H9 (cell line): ENCODE measurements at regions not wholly inside any gene's neighbourhood (a gene's known extent, or its start where the extent isn't known, plus 50 kb on each side); places are given as distances from the start of the nearest gene placed in this dataset.

Experiments used
- DNase-seq: peaks from one replicate; pipeline ENCODE4 v3.0.0-alpha.2; 2017
- H2AFZ ChIP-seq: one replicate; pipeline ENCODE4 v1.6.1; 2013; ENCODE audit warnings: mild to moderate bottlenecking, low read length, control low read depth, moderate library complexity
- H2AK5ac ChIP-seq: 2 replicates; pipeline ENCODE4 v1.6.1; 2013; ENCODE audit warnings: low read length, control low read depth, mixed read lengths; ENCODE audit not compliant: insufficient read length
- H2BK120ac ChIP-seq: one replicate; pipeline ENCODE4 v1.6.1; 2013; ENCODE audit warnings: low read depth, mild to moderate bottlenecking, low read length, control low read depth, inconsistent platforms; ENCODE audit not compliant: poor library complexity, severe bottlenecking
- H2BK12ac ChIP-seq: 2 replicates; pipeline ENCODE4 v1.6.1; 2013; ENCODE audit warnings: low read length, control low read depth, mixed read lengths, low read depth; ENCODE audit not compliant: insufficient read length
- H2BK15ac ChIP-seq: 2 replicates; pipeline ENCODE4 v1.6.1; 2013; ENCODE audit warnings: low read depth, low read length, control low read depth
- H2BK20ac ChIP-seq: one replicate; pipeline ENCODE4 v1.6.1; 2013; ENCODE audit warnings: low read depth, mild to moderate bottlenecking, low read length, control low read depth, inconsistent platforms; ENCODE audit not compliant: poor library complexity, severe bottlenecking
- H2BK5ac ChIP-seq: 2 replicates; pipeline ENCODE4 v1.6.1; 2013; ENCODE audit warnings: low read length, control low read depth, mixed read lengths; ENCODE audit not compliant: insufficient read length
- H3K14ac ChIP-seq: 2 replicates; pipeline ENCODE4 v1.6.1; 2013; ENCODE audit warnings: low read length, control low read depth; ENCODE audit not compliant: insufficient read depth
- H3K18ac ChIP-seq: 2 replicates; pipeline ENCODE4 v1.6.1; 2013; ENCODE audit warnings: low read depth, mild to moderate bottlenecking, mixed read lengths, low read length, control low read depth; ENCODE audit not compliant: insufficient read length
- H3K23ac ChIP-seq: 2 replicates; pipeline ENCODE4 v1.6.1; 2013; ENCODE audit warnings: low read length, control low read depth, mixed read lengths, low read depth; ENCODE audit not compliant: insufficient read length
- H3K23me2 ChIP-seq: 2 replicates; pipeline ENCODE4 v1.6.1; 2013; ENCODE audit warnings: low read depth, mild to moderate bottlenecking, mixed read lengths, low read length, control low read depth; ENCODE audit not compliant: insufficient read length, poor library complexity, severe bottlenecking
- H3K27ac ChIP-seq: 2 replicates; pipeline ENCODE4 v1.5.1; 2013; ENCODE audit warnings: low read length, control low read depth, mixed read lengths, low read depth; ENCODE audit not compliant: insufficient read length
- H3K27me3 ChIP-seq: 2 replicates; pipeline ENCODE4 v1.6.1; 2013; ENCODE audit warnings: low read length, control low read depth, inconsistent platforms; ENCODE audit not compliant: insufficient read depth
- H3K4ac ChIP-seq: 2 replicates; pipeline ENCODE4 v1.6.1; 2013; ENCODE audit warnings: low read depth, mild to moderate bottlenecking, control low read depth, inconsistent platforms, low read length, moderate library complexity
- H3K4me1 ChIP-seq: 2 replicates; pipeline ENCODE4 v1.6.1; 2013; ENCODE audit warnings: low read length, control low read depth, inconsistent platforms; ENCODE audit not compliant: insufficient read depth
- H3K4me2 ChIP-seq: 2 replicates; pipeline ENCODE4 v1.6.1; 2013; ENCODE audit warnings: low read length, control low read depth, mixed read lengths; ENCODE audit not compliant: insufficient read length, insufficient read depth
- H3K56ac ChIP-seq: 2 replicates; pipeline ENCODE4 v1.6.1; 2013; ENCODE audit warnings: low read depth, mild to moderate bottlenecking, mixed read lengths, low read length, control low read depth; ENCODE audit not compliant: insufficient read length
- H3K79me1 ChIP-seq: 2 replicates; pipeline ENCODE4 v1.6.1; 2013; ENCODE audit warnings: low read depth, mild to moderate bottlenecking, moderate library complexity, low read length, control low read depth, inconsistent platforms; ENCODE audit not compliant: insufficient read depth, poor library complexity, severe bottlenecking
- H3K79me2 ChIP-seq: 2 replicates; pipeline ENCODE4 v1.6.1; 2013; ENCODE audit warnings: low read length, control low read depth, inconsistent platforms; ENCODE audit not compliant: insufficient read depth
- H3K9ac ChIP-seq: 2 replicates; pipeline ENCODE4 v1.6.1; 2013; ENCODE audit warnings: low read length, control low read depth, mixed read lengths; ENCODE audit not compliant: insufficient read length; ENCODE audit errors: extremely low read depth
- H3K9me3 ChIP-seq: one replicate; pipeline ENCODE4 v1.6.1; 2013; ENCODE audit warnings: low read depth, low read length, inconsistent platforms; ENCODE audit not compliant: control insufficient read depth
- H3T11ph ChIP-seq: one replicate; pipeline ENCODE4 v1.6.1; 2013; ENCODE audit warnings: mild to moderate bottlenecking, low read length, control low read depth, inconsistent platforms
- H4K20me1 ChIP-seq: one replicate; pipeline ENCODE4 v1.6.1; 2013; ENCODE audit not compliant: control insufficient read depth, insufficient read length, insufficient read depth
- H4K5ac ChIP-seq: 2 replicates; pipeline ENCODE4 v1.6.1; 2013; ENCODE audit warnings: low read depth, mild to moderate bottlenecking, mixed read lengths, low read length, control low read depth; ENCODE audit not compliant: insufficient read length
- H4K8ac ChIP-seq: replicated peaks from 2 replicates; pipeline ENCODE4 v1.6.1; 2013; ENCODE audit warnings: low read length, control low read depth, mixed read lengths, low read depth; ENCODE audit not compliant: insufficient read length
- H4K91ac ChIP-seq: 2 replicates; pipeline ENCODE4 v1.6.1; 2013; ENCODE audit warnings: low read depth, mild to moderate bottlenecking, moderate library complexity, mixed read lengths, low read length, control low read depth; ENCODE audit not compliant: insufficient read length
- H3K27ac Mint-ChIP-seq, 3 experiments: 2 replicates in 2 of 3; 3 replicates in 1 of 3; pipeline ENCODE4 v1.8.0; 2020 to 2021; ENCODE audit warnings: mixed read lengths in 3 of 3, mild to moderate bottlenecking in 1 of 3, moderate library complexity in 1 of 3
- H3K27me3 Mint-ChIP-seq: 2 replicates; pipeline ENCODE4 v1.8.0; 2021; ENCODE audit warnings: low read depth, mild to moderate bottlenecking, moderate library complexity, mixed read lengths
- H3K36me3 Mint-ChIP-seq, 3 experiments: 2 replicates in 2 of 3; 3 replicates in 1 of 3; pipeline ENCODE4 v1.8.0; 2020 to 2021; ENCODE audit warnings: low read depth in 3 of 3, mixed read lengths in 3 of 3; ENCODE audit not compliant: insufficient read depth in 1 of 3
- H3K4me1 Mint-ChIP-seq, 2 experiments: 2 replicates each; pipeline ENCODE4 v1.8.0; 2020; ENCODE audit warnings: mixed read lengths in 2 of 2
- H3K4me3 Mint-ChIP-seq, 2 experiments: 2 replicates in 1 of 2; 3 replicates in 1 of 2; pipeline ENCODE4 v1.8.0; 2020 to 2021; ENCODE audit warnings: mild to moderate bottlenecking in 2 of 2, mixed read lengths in 2 of 2, moderate library complexity in 1 of 2
- H3K9me3 Mint-ChIP-seq, 2 experiments: 2 replicates in 1 of 2; 3 replicates in 1 of 2; pipeline ENCODE4 v1.8.0; 2020; ENCODE audit warnings: mild to moderate bottlenecking in 2 of 2, mixed read lengths in 2 of 2, moderate library complexity in 1 of 2
- WGBS: extraction: QIAGEN DNeasy Blood & Tissue Kit; methylation state at CpG from one replicate; pipeline ENCODE4 v1.1.7; 2013; ENCODE audit warnings: missing lambda C conversion rate, low lambda C conversion rate, mixed read lengths; ENCODE audit not compliant: insufficient read length; ENCODE audit errors: extremely low coverage; 5-methylcytosine and 5-hydroxymethylcytosine counted together
- TF ChIP-seq, protein P1 (sequence below): fragments of 200-600 bp; sonication (generic); conservative IDR thresholded peaks from 3 replicates; pipeline ENCODE4 v1.8.0; 2021; ENCODE audit warnings: antibody characterized with exemption, mild to moderate bottlenecking

DNA sequence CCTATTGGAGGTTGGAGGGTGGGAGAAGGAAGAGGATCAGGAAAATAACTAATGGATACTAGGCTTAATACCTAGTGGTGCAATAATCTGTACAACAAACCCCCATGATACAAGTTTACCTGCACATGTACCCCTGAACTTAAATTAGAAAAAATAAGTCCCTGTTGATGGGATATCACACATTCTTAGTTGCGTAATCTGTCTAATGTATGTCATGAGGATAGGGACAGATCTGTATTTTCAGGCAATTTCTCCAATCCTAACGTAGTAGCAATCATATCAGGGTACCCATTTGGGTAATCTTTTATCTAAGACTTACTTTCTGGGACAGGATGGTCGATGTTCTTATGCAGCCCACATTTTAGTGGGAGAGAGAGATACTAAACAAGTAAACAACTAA is 239.1 kb upstream of the AZI2 start:
- Histone ChIP-seq H3K79me1 (no peaks in the 10 kb centered on the region), H3K4me2 (no peak overlapping the region), H3K23ac (no peak overlapping the region), H2BK5ac (no peak overlapping the region), H3K56ac (no peak overlapping the region), H2BK20ac (no peak overlapping the region), H3K9ac (no peak overlapping the region), H2AK5ac (no peak overlapping the region), H3K9me3 (no peaks in the 10 kb centered on the region), H3K27ac (no peak overlapping the region), H4K8ac (no peak overlapping the region), H2AFZ (no peak overlapping the region), H2BK12ac (no peak overlapping the region), H4K91ac (no peak overlapping the region), H3K18ac (no peak overlapping the region), H3K79me2 (no peaks in the 10 kb centered on the region), H4K20me1 (no peaks in the 10 kb centered on the region), H3K4ac (no peak overlapping the region), H2BK120ac (no peak overlapping the region), H4K5ac (no peak overlapping the region), H3K27me3 (no peaks in the 10 kb centered on the region), H3T11ph (no peak overlapping the region), H3K23me2 (no peaks in the 10 kb centered on the region), H3K14ac (no peak overlapping the region), H3K4me1 (peaks cover 2% of the 10 kb centered on the region; the same call in 1 of the 2 replicates), H2BK15ac (no peak overlapping the region)
- Mint-ChIP-seq H3K4me1 (peaks cover 13 to 20% of the 10 kb centered on the region in 2 experiments), H3K27me3 (no peaks in the 10 kb centered on the region), H3K9me3 (no peaks in the 10 kb centered on the region; a peak in 1 of 5 replicates), H3K27ac (no peak overlapping the region), H3K36me3 (peaks cover 0 to 6% (median 0%) of the 10 kb centered on the region in 3 experiments; a peak in 1 of 7 replicates), H3K4me3 (no peak overlapping the region)
- WGBS: no CpG with 5 or more reads among the region's 3 CpGs
- no peak for DNase-seq
- TF ChIP-seq, protein P1, sequence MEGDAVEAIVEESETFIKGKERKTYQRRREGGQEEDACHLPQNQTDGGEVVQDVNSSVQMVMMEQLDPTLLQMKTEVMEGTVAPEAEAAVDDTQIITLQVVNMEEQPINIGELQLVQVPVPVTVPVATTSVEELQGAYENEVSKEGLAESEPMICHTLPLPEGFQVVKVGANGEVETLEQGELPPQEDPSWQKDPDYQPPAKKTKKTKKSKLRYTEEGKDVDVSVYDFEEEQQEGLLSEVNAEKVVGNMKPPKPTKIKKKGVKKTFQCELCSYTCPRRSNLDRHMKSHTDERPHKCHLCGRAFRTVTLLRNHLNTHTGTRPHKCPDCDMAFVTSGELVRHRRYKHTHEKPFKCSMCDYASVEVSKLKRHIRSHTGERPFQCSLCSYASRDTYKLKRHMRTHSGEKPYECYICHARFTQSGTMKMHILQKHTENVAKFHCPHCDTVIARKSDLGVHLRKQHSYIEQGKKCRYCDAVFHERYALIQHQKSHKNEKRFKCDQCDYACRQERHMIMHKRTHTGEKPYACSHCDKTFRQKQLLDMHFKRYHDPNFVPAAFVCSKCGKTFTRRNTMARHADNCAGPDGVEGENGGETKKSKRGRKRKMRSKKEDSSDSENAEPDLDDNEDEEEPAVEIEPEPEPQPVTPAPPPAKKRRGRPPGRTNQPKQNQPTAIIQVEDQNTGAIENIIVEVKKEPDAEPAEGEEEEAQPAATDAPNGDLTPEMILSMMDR: no peak
